ENCODE measurements at regions not wholly inside any gene's neighbourhood (a gene's known extent, or its start where the extent isn't known, plus 50 kb on each side); places are given as distances from the start of the nearest gene placed in this dataset.

DNA sequence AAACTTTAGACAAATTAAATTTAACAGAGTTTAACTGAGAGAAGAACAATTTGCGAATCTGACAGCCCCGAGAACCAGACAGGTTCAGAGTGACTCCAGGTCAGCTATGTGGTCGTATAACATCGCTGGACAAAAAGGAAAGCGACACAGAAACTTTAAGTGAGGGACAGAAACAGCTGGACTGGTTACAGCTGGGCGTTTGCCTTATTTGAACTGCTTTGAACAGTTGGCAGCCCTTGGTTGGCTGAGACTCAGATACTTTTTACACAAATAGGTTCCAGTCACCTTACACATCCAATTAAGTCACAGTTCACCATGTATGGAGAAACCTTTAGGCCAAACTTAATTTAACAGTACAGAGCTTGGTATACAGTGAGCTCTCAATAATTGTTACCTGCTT, 436.9 kb downstream of the GUCY1A2 start:
- no peaks in the 10 kb centered on the region for H3K27me3 ChIP-seq (ENCODE audit: control insufficient read depth in 2 of 2, insufficient read depth in 1 of 2, low read length in 1 of 2)

DNA sequence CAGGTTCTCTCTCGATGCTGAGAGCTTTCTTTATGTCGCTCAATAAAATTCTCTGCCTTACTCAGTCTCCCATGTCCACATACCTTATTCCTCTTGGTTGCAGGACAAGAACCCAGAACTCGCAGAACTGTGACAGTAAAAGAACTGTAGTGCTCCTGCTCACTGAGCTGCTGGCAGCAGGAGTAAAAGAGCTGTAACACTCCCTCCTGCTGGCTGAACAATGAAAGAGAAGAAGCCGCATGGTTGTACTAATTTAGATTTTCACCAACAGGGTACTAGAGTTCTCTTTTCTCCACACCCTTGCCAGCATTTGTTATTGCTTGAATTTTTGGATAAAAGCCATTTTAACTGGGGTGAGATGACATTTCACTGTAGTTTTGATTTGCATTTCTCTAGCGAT, 433.2 kb downstream of the GUCY1A2 start:
- Histone ChIP-seq H3K27me3 (ENCODE audit: control insufficient read depth in 2 of 2, insufficient read depth in 1 of 2, low read length in 1 of 2) (no peaks in the 10 kb centered on the region), H3K9me3 (ENCODE audit: control insufficient read depth in 2 of 2, insufficient read depth in 1 of 2, low read length in 1 of 2) (no peaks in the 10 kb centered on the region), H3K27ac (ENCODE audit: low read depth in 1 of 2, low read length in 1 of 2) (no peak overlapping the region), H3K4me3 (ENCODE audit: low read length in 2 of 2) (no peak overlapping the region), H3K36me3 (ENCODE audit: control insufficient read depth in 2 of 2, insufficient read depth in 2 of 2, low read length in 1 of 2) (no peaks in the 10 kb centered on the region), H3K4me1 (ENCODE audit: control insufficient read depth in 2 of 2, insufficient read depth in 2 of 2, low read length in 2 of 2) (no peaks in the 10 kb centered on the region)
- no peak for DNase-seq (ENCODE audit: low read depth in 6 of 9, low spot score in 9 of 9)
- WGBS, result 92% methylated on average over 5 of the region's 5 CpGs

More for the DNA sequence above, 436.9 kb downstream of the GUCY1A2 start:
- DNase-seq (ENCODE audit: low read depth in 6 of 9, low spot score in 9 of 9), result no peak
- Histone ChIP-seq H3K4me1 (ENCODE audit: control insufficient read depth in 2 of 2, insufficient read depth in 2 of 2, low read length in 2 of 2) (no peaks in the 10 kb centered on the region), H3K9me3 (ENCODE audit: control insufficient read depth in 2 of 2, insufficient read depth in 1 of 2, low read length in 1 of 2) (peaks cover 0 to 5% of the 10 kb centered on the region in 2 donors), H3K4me3 (ENCODE audit: low read length in 2 of 2) (no peak overlapping the region), H3K36me3 (ENCODE audit: control insufficient read depth in 2 of 2, insufficient read depth in 2 of 2, low read length in 1 of 2) (no peaks in the 10 kb centered on the region), H3K27ac (ENCODE audit: low read depth in 1 of 2, low read length in 1 of 2) (no peak overlapping the region)
- WGBS, result 85% methylated on average over 6 of the region's 6 CpGs

DNA sequence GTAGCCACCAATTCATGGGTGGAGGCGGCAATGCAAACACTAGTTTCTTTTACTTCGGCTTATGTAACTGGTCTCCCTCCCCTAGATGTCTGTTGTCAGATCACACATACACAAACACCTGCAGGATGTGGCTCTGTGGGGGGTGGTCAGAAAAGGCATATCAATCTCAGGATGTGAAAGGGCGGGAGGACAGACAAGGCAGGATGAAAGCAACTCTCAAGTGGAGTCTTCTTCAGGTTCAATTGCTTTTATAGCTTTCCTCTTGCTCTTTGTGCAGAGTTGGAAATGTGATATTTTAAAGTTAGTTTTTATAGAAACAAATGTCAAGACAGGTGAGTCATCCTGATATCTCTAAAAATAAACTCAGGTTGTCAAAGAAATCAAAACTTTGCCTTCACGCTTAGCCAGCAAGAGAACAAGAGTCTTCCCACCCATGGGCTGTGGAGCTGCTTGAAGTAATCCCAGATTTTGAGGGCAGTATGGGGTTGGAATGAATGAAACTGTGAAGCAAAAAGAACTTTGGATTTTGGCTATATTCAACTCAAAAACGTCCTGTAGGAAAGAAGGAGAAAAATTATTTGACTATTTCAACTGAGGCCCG, 423.4 kb downstream of the GUCY1A2 start:
- H3K4me3 ChIP-seq (ENCODE audit: low read length in 2 of 2), result no peak overlapping the region
- no peak for DNase-seq (ENCODE audit: low read depth in 6 of 9, low spot score in 9 of 9)
- H3K36me3 ChIP-seq (ENCODE audit: control insufficient read depth in 2 of 2, insufficient read depth in 2 of 2, low read length in 1 of 2), result no peaks in the 10 kb centered on the region
- H3K4me1 ChIP-seq (ENCODE audit: control insufficient read depth in 2 of 2, insufficient read depth in 2 of 2, low read length in 2 of 2), result no peaks in the 10 kb centered on the region
- H3K9me3 ChIP-seq (ENCODE audit: control insufficient read depth in 2 of 2, insufficient read depth in 1 of 2, low read length in 1 of 2), result peaks cover 0 to 3% of the 10 kb centered on the region in 2 donors
- WGBS, result 82% methylated on average over 6 of the region's 6 CpGs
- H3K27me3 ChIP-seq (ENCODE audit: control insufficient read depth in 2 of 2, insufficient read depth in 1 of 2, low read length in 1 of 2), result no peaks in the 10 kb centered on the region
- H3K27ac ChIP-seq (ENCODE audit: low read depth in 1 of 2, low read length in 1 of 2), result no peak overlapping the region

DNA sequence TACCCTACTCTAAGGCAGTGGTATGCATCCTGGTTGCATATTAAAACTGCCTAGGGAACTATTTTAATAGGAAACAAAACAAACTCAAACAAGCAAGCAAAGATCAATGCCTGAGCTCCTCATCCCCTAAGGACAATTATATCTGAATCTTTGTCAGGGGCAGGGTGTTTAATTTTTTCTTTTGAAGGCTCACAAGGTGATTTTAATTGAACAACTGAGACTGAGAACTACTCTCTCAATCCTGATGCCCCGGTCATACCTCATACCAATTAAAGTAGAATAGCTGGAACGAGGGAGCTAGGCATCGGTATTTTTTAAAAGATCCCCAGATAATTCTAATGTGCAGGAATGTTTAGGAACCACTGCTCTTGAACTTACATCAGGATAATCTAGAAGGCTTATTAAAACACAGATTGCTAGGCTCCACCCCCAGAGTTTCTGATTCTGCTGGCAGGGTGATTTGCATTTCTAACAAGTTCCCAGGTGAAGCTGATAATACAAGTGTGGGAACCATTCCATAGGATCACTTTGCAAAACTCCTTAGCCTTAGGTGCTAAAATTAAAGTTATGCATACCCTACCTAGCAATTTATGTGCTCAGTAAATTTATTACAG, 416.5 kb downstream of the GUCY1A2 start:
- WGBS, result 94% methylated on average over 3 of the region's 3 CpGs
- no peaks in the 10 kb centered on the region for H3K27me3 ChIP-seq (ENCODE audit: control insufficient read depth in 2 of 2, insufficient read depth in 1 of 2, low read length in 1 of 2)
- DNase-seq (ENCODE audit: low read depth in 6 of 9, low spot score in 9 of 9), result no peak
- no peak overlapping the region for H3K27ac ChIP-seq (ENCODE audit: low read depth in 1 of 2, low read length in 1 of 2)
- no peak overlapping the region for H3K4me3 ChIP-seq (ENCODE audit: low read length in 2 of 2)
- H3K4me1 ChIP-seq (ENCODE audit: control insufficient read depth in 2 of 2, insufficient read depth in 2 of 2, low read length in 2 of 2), result no peaks in the 10 kb centered on the region
- H3K9me3 ChIP-seq (ENCODE audit: control insufficient read depth in 2 of 2, insufficient read depth in 1 of 2, low read length in 1 of 2), result no peaks in the 10 kb centered on the region
- H3K36me3 ChIP-seq (ENCODE audit: control insufficient read depth in 2 of 2, insufficient read depth in 2 of 2, low read length in 1 of 2), result no peaks in the 10 kb centered on the region

DNA sequence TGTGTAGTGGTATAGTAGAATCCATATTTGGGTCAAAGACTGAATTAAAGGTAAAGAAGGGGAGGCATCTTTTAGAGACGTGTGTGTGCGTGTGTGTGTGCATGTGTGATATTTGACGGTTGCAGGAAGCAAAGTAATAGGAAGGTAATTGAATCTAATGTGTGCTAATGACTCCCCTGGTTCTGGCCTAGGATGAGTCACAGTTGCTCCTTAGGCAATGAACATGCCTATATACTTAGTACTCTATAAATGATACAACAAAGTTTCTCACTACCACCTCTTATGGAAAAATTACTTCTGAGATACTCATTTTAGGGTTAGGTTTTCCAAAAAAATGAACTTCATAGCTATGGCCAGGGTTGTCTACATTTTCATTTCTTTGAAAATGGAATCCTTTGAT, 409.6 kb downstream of the GUCY1A2 start:
- no peaks in the 10 kb centered on the region for H3K9me3 ChIP-seq (ENCODE audit: control insufficient read depth in 2 of 2, insufficient read depth in 1 of 2, low read length in 1 of 2)
- WGBS, result 94% methylated on average over 3 of the region's 3 CpGs
- no peaks in the 10 kb centered on the region for H3K27me3 ChIP-seq (ENCODE audit: control insufficient read depth in 2 of 2, insufficient read depth in 1 of 2, low read length in 1 of 2)
- no peak overlapping the region for H3K27ac ChIP-seq (ENCODE audit: low read depth in 1 of 2, low read length in 1 of 2)
- H3K36me3 ChIP-seq (ENCODE audit: control insufficient read depth in 2 of 2, insufficient read depth in 2 of 2, low read length in 1 of 2), result no peaks in the 10 kb centered on the region
- H3K4me1 ChIP-seq (ENCODE audit: control insufficient read depth in 2 of 2, insufficient read depth in 2 of 2, low read length in 2 of 2), result no peaks in the 10 kb centered on the region
- DNase-seq (ENCODE audit: low read depth in 6 of 9, low spot score in 9 of 9), result no peak
- H3K4me3 ChIP-seq (ENCODE audit: low read length in 2 of 2), result no peak overlapping the region

DNA sequence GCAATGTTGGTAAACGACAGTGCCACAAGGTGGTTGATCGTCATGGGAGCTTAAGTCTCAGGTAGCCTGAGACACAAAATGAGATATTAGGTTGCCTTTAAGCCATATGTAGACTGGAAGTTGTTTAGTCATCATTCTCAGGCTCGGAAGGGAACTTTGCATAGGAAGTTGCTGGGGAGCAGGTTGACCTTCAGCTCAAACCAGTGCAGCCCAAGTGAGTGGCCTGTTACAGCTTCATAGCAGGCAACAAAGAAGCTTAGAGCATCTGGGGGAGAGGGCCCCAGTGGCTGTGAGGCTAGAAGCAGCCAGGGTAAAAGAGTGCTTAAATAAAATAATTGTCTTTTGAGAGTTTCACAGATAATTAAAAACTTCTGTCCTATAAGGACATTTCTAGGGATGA, 404.0 kb downstream of the GUCY1A2 start:
- Histone ChIP-seq H3K9me3 (ENCODE audit: control insufficient read depth in 2 of 2, insufficient read depth in 1 of 2, low read length in 1 of 2) (peaks cover 0 to 3% of the 10 kb centered on the region in 2 donors), H3K4me1 (ENCODE audit: control insufficient read depth in 2 of 2, insufficient read depth in 2 of 2, low read length in 2 of 2) (no peaks in the 10 kb centered on the region), H3K4me3 (ENCODE audit: low read length in 2 of 2) (no peak overlapping the region), H3K27me3 (ENCODE audit: control insufficient read depth in 2 of 2, insufficient read depth in 1 of 2, low read length in 1 of 2) (no peaks in the 10 kb centered on the region), H3K36me3 (ENCODE audit: control insufficient read depth in 2 of 2, insufficient read depth in 2 of 2, low read length in 1 of 2) (no peaks in the 10 kb centered on the region), H3K27ac (ENCODE audit: low read depth in 1 of 2, low read length in 1 of 2) (no peak overlapping the region)
- DNase-seq (ENCODE audit: low read depth in 6 of 9, low spot score in 9 of 9), result no peak
- WGBS, result 78% methylated on average over 3 of the region's 3 CpGs

DNA sequence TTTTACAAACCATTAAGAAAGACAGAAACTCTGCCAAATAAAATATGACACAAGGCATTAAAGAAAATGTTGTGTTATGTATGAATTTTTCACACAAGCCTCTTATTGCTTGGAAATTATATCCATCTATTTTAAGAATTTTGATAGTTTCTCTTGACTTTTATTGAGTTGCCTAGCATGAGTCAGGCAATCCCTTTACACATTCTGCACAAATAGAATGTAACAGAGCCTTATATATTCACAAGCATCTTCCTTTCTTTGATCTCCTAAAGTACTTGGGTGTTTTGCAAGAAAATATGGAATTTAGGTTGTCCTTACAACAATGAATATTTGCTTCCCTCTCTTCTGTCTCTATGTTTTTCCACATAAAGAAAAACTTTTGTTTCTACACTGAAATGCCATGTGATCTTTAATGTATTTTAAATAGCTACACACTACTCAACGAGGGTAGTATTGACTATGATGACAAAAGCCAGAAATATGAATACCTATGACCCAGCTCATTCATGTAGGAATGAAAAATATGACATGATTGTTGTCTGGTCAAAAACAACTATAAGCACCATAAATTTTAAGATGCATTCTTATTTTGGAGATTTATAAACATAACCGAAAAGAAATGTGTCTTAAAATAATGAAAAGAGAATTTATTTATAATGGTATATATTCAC, 398.8 kb downstream of the GUCY1A2 start:
- Histone ChIP-seq H3K36me3 (ENCODE audit: control insufficient read depth in 2 of 2, insufficient read depth in 2 of 2, low read length in 1 of 2) (no peaks in the 10 kb centered on the region), H3K4me3 (ENCODE audit: low read length in 2 of 2) (no peak overlapping the region), H3K27me3 (ENCODE audit: control insufficient read depth in 2 of 2, insufficient read depth in 1 of 2, low read length in 1 of 2) (no peaks in the 10 kb centered on the region), H3K27ac (ENCODE audit: low read depth in 1 of 2, low read length in 1 of 2) (no peak overlapping the region), H3K9me3 (ENCODE audit: control insufficient read depth in 2 of 2, insufficient read depth in 1 of 2, low read length in 1 of 2) (peaks cover 0 to 2% of the 10 kb centered on the region in 2 donors), H3K4me1 (ENCODE audit: control insufficient read depth in 2 of 2, insufficient read depth in 2 of 2, low read length in 2 of 2) (no peaks in the 10 kb centered on the region)
- no peak for DNase-seq (ENCODE audit: low read depth in 6 of 9, low spot score in 9 of 9)
- WGBS, result 88% methylated on average over 2 of the region's 2 CpGs

DNA sequence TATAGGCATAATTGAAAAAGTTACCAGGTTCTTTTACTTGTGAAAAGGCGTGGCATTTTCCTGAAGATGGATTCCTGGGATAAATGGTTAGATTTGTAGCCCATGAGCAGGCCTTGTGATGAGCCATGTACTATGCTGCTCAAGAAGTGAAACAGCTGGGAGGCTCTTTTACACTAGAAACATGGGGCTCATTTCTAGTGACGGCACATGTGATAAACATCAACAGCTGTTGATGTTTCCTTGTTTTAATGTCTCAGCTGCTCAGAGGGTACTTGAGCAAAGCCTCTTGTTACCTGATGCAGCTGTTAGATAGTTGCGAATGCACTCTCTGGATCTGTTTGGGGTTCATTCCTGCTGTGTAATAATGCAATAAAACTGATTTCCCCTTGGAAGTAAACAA, 396.8 kb downstream of the GUCY1A2 start:
- no peaks in the 10 kb centered on the region for H3K4me1 ChIP-seq (ENCODE audit: control insufficient read depth in 2 of 2, insufficient read depth in 2 of 2, low read length in 2 of 2)
- H3K36me3 ChIP-seq (ENCODE audit: control insufficient read depth in 2 of 2, insufficient read depth in 2 of 2, low read length in 1 of 2), result no peaks in the 10 kb centered on the region
- WGBS, result 70% methylated on average over 3 of the region's 3 CpGs
- H3K4me3 ChIP-seq (ENCODE audit: low read length in 2 of 2), result no peak overlapping the region
- peaks cover 0 to 2% of the 10 kb centered on the region in 2 donors for H3K9me3 ChIP-seq (ENCODE audit: control insufficient read depth in 2 of 2, insufficient read depth in 1 of 2, low read length in 1 of 2)
- no peak overlapping the region for H3K27ac ChIP-seq (ENCODE audit: low read depth in 1 of 2, low read length in 1 of 2)
- H3K27me3 ChIP-seq (ENCODE audit: control insufficient read depth in 2 of 2, insufficient read depth in 1 of 2, low read length in 1 of 2), result no peaks in the 10 kb centered on the region
- DNase-seq (ENCODE audit: low read depth in 6 of 9, low spot score in 9 of 9), result no peak
